ENCODE measurements at regions not wholly inside any gene's neighbourhood (a gene's known extent, or its start where the extent isn't known, plus 50 kb on each side); places are given as distances from the start of the nearest gene placed in this dataset.

- no peak for TF ChIP-seq CTCF (IDR thresholded peaks at IDR 0.05; ENCODE audit: low read depth, low read length)
- no peak for TF ChIP-seq POLR2A (IDR thresholded peaks at IDR 0.05; ENCODE audit: extremely low read depth, insufficient read length)
Observed at GRCh38 chr7:79761876-79762429, 308.5 kb upstream of the MAGI2 start.

Measured in NB4 (cell line).